Lower lobe of right lung (tissue), 2 donors: ENCODE measurements at regions not wholly inside any gene's neighbourhood (a gene's known extent, or its start where the extent isn't known, plus 50 kb on each side); places are given as distances from the start of the nearest gene placed in this dataset.

ENCODE experiments used
- ATAC-seq, 2 donors: fragments of 200-7000 bp; cut with Tn5 transposase; one replicate each; pipeline ENCODE4 v1.9.1; 2020 to 2022; ENCODE audit warnings: mild to moderate bottlenecking in 2 of 2, moderate library complexity in 2 of 2
- DNase-seq: peaks from one replicate; pipeline ENCODE4 v3.0.0-alpha.2; 2020
- H3K27ac ChIP-seq: fragments of 200-600 bp; one replicate; pipeline ENCODE4 v1.8.0; 2022
- H3K27me3 ChIP-seq: fragments of 200-600 bp; one replicate; pipeline ENCODE4 v1.8.0; 2022; ENCODE audit warnings: low read depth
- H3K36me3 ChIP-seq: fragments of 200-600 bp; one replicate; pipeline ENCODE4 v1.8.0; 2022; ENCODE audit warnings: mild to moderate bottlenecking
- H3K4me1 ChIP-seq: fragments of 200-600 bp; one replicate; pipeline ENCODE4 v1.8.0; 2022
- H3K4me3 ChIP-seq: fragments of 200-600 bp; one replicate; pipeline ENCODE4 v1.8.0; 2022; ENCODE audit warnings: mild to moderate bottlenecking
- H3K9me3 ChIP-seq: fragments of 200-600 bp; one replicate; pipeline ENCODE4 v1.8.0; 2022
- CTCF ChIP-seq: fragments of 200-600 bp; IDR thresholded peaks from one replicate; pipeline ENCODE4 v1.8.0; 2022; ENCODE audit warnings: antibody characterized with exemption, mild to moderate bottlenecking
- intact Hi-C: fragments of 100-400 bp; cut with DNase I; formaldehyde crosslinking; loops from one replicate; pipeline ENCODE4 v1.11.0; 2022
- donor health status: DM: no; HTN: yes; CAD: no; lungs with severe emphysema.

DNA sequence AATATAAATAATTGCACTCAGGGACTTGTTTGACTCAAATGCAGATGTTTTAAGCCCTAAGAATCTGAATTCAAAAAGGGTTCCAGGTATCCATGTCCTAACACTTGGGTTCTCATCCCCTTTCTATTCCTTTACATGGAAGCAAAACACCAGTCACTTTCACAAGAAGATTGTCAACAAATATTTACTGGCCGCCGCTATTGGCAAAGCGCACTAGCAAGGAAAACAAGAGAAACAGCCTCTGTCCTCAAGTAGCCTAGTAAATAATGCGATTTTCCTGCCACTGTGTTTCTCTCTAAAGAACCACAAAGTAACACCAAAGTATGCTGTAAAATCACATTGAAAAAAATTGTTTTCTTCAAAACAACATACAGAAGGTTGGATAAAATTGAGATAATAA is 66.7 kb upstream of the EZH2 start:
- no peaks in the 10 kb centered on the region for H3K27me3 ChIP-seq
- DNase-seq: no peak
- ATAC-seq: no peak
- TF ChIP-seq CTCF: no peak
- H3K4me1 ChIP-seq: no peaks in the 10 kb centered on the region
- no peak overlapping the region for H3K27ac ChIP-seq
- no peaks in the 10 kb centered on the region for H3K36me3 ChIP-seq
- intact Hi-C loops: no loop called here
- no peaks in the 10 kb centered on the region for H3K9me3 ChIP-seq
- no peak overlapping the region for H3K4me3 ChIP-seq

- no peak overlapping the region for H3K27ac ChIP-seq
- H3K9me3 ChIP-seq: no peaks in the 10 kb centered on the region
- intact Hi-C loops: no loop called here
- no peak overlapping the region for H3K4me3 ChIP-seq
- H3K4me1 ChIP-seq: peaks cover 9% of the 10 kb centered on the region
- peak in 1 of 2 donors; percentile 6 for ATAC-seq
- TF ChIP-seq CTCF: no peak
- DNase-seq: no peak
- no peaks in the 10 kb centered on the region for H3K27me3 ChIP-seq
- no peaks in the 10 kb centered on the region for H3K36me3 ChIP-seq
Measured at GRCh38 chr7:148944935-148945934, 61.1 kb upstream of the EZH2 start.

GRCh38 chr7:148941598-148942275 is 57.6 kb upstream of the EZH2 start:
- no peaks in the 10 kb centered on the region for H3K36me3 ChIP-seq
- H3K27ac ChIP-seq: peak overlapping the region; percentile 89
- peaks cover 13% of the 10 kb centered on the region for H3K4me1 ChIP-seq
- peak; percentile 79 to 86 for ATAC-seq
- H3K27me3 ChIP-seq: no peaks in the 10 kb centered on the region
- intact Hi-C loops: no loop called here
- DNase-seq: peak; percentile 76
- no peaks in the 10 kb centered on the region for H3K9me3 ChIP-seq
- peak overlapping the region; percentile 74 for H3K4me3 ChIP-seq
- TF ChIP-seq CTCF: peak; percentile 31

GRCh38 chr7:148940702-148941597 is 56.9 kb upstream of the EZH2 start:
- Histone ChIP-seq H3K4me3 (peak overlapping the region; percentile 74), H3K4me1 (peaks cover 13% of the 10 kb centered on the region), H3K36me3 (no peaks in the 10 kb centered on the region), H3K9me3 (no peaks in the 10 kb centered on the region), H3K27ac (peak overlapping the region; percentile 89), H3K27me3 (no peaks in the 10 kb centered on the region)
- no peak for TF ChIP-seq CTCF
- intact Hi-C loops: no loop called here
- ATAC-seq (peak; percentile 97 to 98), DNase-seq (peak; percentile 89)

GRCh38 chr7:148939128-148939755 is 55.2 kb upstream of the EZH2 start:
- ATAC-seq: no peak

More at GRCh38 chr7:148939128-148939755, 55.2 kb upstream of the EZH2 start:
- no peak for TF ChIP-seq CTCF
- Histone ChIP-seq H3K36me3 (no peaks in the 10 kb centered on the region), H3K27ac (no peak overlapping the region), H3K4me3 (no peak overlapping the region), H3K9me3 (no peaks in the 10 kb centered on the region), H3K4me1 (peaks cover 13% of the 10 kb centered on the region), H3K27me3 (no peaks in the 10 kb centered on the region)
- intact Hi-C loops: no loop called here
- DNase-seq: no peak
